HG03175 (cell line): ENCODE measurements at regions not wholly inside any gene's neighbourhood (a gene's known extent, or its start where the extent isn't known, plus 50 kb on each side); places are given as distances from the start of the nearest gene placed in this dataset.
"Not testable (repeated sequence)": the region's sequence is repeated elsewhere in the genome, so short reads cannot be mapped to it uniquely, and the experiment has no call there.

Experiments
- ATAC-seq: cut with Tn5 transposase; IDR thresholded peaks from one replicate; pipeline ENCODE4 v1.9.1; 2021; ENCODE audit warnings: mild to moderate bottlenecking, moderate library complexity; ENCODE audit not compliant: unreplicated experiment

DNA sequence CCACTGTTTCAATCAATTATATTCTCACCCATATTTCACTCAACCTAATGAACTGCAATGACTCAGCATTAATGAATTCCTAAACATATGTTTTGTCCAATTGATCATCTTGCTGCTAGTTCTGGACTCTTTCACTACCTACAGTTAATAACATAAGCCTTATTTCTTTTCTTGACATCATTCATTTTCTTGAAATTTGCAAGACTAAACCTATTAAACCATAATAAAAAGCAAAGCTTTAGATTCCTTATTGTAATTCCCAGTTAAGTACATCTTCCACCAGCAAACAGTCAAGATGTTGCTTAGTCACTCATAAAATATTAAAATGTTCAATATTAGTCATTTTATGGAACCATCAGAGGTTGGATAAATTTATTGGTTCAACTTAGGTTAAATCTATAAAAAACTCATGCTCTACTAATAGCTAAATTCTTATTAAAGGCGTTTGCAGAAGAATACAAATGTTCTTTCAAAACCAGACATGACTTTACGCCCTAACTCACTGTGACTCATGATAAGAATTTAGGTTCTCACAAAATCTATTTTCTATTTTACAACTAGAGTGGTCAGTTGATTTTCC is 599.4 kb downstream of the RNF144A start:
- no peak for ATAC-seq

DNA sequence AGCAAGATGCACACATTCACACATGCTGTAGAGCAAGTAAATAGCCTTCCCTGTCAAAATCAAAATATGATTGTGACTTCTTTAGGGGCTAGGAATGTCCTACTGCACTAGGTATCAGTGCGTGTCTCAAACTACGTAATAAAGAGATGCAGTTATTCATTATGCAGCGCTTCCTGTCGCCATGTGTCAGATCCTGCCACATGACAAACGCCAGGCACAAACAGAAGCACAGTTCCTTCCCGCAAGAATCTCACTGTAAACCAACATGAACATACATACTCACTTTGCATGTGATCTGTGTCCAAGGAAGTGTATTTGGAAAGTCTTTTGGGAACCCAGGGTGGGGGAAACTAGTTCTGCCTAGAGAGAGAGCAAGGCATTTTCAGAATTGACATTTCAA is 599.9 kb downstream of the RNF144A start:
- no peak for ATAC-seq

DNA sequence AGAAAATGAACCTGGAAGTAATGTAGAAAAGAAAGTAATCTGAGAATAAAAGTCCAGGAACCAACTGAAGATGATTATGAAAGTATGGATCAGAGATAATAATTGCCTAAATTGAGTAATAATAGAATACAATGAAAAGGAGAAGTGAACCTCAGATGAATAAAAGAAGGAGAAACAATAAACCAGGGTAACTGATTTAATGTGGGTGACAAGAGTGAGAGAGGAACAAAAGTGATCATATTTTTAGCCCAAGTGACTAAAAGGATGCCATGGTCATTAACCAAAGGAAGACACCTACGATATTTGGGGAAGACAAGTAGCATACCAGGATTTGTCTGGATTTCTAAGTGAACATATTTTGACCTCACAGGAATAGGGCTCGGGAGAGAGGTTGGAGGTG is 600.6 kb downstream of the RNF144A start:
- ATAC-seq: no peak

DNA sequence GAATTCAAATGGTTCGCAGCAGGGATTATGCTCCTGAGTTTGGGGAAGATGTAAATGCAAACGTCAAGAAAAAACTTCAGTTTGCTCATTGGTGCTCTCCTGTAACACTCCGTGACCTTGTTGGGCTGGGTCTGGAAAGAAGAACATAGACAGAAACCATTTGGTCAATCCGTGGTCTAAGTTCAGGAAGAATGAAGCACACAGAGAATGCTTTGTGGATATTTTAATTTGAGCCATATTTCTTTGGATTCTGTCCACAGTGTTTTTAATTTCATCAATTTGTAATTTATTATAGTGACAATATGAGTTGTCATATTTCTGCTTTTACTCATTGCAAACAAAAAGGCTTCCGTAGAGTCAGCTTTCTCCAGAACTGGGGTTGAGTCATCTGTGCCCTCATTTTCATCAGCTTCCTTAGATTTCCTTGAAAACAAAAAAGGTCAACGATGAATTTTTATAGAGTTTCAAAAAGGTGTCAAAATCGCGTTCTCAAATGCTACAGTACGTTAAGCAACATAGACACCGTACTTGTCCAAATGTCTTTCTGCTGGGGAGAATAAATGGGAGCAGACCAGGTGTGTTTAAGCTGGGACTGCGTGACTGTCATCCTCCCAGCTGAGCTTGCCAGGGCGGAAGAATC is 606.4 kb downstream of the RNF144A start:
- no peak for ATAC-seq

DNA sequence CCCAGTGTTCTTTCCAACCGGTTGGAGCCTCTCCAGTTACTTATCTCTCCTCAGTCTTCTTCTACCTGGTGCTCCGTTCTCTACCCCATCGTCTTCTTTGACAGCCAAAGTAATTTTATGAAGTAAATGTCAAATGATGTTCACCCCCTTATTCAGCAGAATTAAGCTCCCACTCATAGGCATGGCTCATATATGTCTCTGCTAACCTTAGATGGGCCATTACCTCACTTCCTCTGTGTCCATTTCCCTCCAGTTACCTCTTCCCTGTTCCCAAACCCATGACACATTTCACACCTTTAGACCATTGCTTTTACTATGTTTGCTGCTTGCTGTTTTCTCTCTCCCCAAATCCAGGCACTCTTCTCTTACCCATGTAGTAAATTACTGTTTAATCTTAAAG is 607.0 kb downstream of the RNF144A start:
- no peak for ATAC-seq

DNA sequence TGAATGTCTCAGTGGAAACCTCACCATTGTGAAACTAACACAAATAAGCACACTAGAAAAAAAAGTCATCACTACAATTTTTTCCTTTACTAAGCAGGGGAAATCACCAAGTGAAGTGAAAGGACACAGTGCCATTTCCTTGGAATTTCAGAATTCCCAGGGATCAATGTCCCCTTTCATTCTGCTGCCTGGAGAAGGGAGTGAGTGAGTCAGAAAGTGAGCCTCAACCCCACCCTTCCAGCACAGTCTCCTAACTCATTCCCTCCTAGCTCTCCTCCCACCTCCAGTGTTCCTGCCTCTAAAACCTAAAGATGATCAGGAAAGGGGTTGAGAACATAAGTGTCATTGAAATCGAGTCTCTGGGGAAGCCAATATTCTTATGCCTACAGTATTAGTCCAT is 608.5 kb downstream of the RNF144A start:
- no peak for ATAC-seq

DNA sequence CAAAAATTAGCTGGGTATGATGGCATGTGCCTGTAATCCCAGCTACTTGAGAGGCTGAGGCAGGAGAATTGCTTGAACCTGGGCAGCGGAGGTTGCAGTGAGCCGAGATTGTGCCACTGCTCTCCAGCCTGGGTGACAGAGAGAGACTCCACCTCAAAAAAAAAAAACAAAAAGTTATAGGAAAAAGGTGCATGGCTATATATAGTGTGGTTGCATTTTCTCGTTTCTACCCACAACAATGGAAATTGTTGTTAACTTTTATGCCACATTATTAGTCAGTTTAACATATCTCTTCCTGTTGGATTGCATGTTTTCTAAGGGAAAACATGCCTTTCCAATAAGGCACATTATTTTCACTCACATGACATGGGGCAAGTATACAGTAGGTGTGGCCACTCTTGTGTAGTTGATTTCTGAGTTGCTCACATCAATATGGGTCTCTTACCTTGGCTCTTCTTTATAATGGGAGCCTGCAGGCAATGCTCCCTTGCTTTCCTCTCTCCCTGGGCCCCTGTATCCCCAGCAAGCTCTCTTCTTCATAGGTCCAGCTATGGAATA is 610.0 kb downstream of the RNF144A start:
- ATAC-seq: no peak

DNA sequence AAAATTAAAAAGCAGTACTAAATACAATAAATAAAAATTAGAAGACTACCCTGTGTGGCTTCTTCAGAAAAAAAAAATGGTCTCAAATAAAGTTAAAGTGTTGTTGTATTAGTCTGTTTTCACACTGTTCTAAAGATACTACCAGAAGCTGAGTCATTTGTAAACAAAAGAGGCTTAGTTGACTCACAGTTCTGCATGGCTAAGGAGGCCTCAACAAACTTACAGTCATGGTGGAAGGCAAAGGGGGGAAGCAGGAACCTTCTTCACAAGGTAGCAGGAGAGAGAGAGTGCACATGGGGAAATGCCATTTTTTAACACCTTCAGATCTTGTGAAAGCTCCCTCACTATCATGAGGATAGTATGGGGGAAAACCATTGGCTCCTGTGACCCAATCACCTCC is 612.8 kb downstream of the RNF144A start:
- ATAC-seq: no peak

DNA sequence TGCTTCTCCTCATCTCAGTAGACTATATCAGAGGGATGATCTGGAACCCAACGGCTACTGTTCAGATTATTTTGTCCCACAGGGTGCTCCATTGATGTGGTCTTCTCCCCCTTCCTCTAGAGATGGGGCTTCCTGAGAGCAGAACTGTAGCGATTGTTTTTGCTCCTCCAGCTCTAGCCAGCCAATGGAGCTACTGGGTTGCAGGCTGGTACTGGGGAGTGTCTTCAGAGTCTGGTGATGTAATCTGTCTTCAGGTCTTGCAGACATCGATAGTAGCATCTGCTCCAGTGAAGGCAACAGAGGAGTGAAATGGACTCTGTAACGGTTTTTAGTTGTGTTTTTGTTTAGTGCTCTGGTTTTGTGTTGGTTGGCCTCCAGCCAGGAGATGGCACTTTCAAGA is 621.9 kb downstream of the RNF144A start:
- no peak for ATAC-seq

DNA sequence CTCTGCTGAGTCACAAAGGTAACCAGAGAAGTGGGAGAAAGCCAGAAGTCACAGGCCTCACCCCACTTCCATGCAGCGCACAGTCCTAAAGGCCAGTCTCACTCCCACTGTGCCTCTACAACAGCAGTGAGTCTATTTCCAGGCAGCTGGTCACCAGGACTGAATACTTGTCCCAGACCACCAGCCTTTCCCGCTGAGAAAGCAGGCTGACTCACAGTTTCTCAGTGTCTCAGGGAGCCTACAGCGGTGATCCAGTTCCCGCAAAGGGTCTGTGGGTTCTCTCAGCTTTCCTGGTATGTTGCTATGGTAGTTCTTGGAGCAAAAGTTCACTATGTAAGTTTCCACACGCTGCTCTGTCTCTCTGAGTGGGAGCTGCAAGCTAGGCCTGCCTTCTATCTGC is 622.5 kb downstream of the RNF144A start:
- ATAC-seq: no peak

DNA sequence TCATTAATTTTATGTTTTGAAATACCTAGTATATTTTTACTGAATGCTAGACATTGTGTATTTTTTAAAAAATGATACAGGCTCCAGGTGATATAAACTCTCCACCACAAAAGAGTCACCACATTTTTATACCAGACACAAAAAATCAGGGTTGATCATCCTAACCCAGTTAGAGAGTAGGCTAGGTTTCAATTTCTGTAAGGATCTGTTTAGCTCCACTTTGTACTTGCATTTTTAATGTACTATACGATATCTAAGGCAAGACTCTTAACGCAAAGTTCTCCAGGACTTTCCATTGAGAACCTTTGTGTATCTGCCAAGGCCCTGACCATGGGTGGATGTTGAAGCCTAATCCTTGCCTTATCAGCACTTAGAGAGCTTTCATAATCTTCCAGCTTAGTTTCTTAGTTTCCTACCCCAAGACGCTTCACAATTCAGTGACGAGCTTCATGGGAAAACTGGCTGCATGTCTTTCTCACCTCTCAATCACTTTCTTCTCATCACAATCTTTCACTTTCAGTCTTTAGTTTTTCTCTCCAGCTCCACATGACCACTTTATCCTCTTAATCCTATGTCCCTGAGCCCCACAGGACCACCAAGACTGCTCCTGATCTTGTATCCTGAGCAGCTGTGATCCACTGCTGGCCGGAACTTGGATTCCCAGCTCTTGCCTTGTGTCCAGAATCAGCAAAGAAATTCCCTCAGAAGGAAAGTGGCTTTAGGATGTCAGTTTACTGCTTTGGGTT is 635.8 kb downstream of the RNF144A start:
- no peak for ATAC-seq

DNA sequence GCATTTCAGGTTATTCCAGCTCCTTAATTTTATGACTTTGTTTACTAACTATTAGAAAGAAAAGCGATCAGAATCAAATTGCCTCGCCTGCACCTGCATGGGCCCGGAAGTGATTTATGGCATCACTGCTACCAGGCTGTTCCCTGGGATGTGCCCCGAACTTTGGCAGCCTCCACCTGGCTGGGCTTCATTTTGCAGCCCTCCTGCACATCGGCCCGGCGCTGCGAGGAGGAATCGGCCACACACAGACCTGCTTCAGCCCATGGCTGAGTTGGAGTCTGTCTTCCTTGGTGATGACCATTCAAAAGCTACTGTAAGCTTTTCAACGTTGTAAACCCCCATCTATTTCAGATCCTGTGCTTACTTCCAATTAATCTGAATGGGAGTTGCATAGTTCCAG is 638.0 kb downstream of the RNF144A start:
- no peak for ATAC-seq

DNA sequence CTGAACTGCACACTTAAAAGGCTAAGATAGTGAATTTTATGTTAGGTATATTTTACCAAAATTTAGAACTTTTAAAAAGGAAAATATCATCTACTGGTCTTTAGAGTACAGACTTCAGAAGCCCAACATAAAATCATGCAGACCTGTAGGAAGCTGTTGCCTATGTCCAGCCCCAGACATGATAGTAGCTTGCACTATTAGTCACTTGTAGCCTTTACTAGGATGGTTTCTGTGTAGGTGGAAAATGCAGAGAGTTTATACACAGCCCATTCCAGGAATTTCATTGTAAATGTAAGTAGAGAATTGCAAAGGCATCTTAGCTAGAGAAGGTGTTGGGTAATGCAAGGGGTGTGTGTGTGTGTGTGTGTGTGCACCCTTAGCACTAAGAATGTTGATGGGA is 640.2 kb downstream of the RNF144A start:
- no peak for ATAC-seq

DNA sequence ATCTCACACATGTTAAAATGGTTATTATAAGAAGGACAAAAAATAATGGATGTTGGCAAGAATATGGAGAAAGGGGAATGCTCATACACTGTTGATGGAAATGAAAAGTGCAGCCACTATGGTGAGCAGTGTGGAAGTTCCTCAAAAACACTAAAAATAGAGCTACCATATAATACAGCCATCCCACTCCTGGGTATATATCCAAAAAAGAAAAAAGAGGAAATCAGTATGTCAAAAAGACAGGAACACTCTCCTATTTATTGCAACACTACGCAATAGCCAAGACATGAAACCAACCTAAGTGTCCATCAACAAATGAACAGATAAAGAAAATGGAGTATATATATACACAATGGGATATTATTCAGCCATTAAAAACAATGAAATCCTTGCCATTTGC is 642.6 kb downstream of the RNF144A start:
- no peak for ATAC-seq

DNA sequence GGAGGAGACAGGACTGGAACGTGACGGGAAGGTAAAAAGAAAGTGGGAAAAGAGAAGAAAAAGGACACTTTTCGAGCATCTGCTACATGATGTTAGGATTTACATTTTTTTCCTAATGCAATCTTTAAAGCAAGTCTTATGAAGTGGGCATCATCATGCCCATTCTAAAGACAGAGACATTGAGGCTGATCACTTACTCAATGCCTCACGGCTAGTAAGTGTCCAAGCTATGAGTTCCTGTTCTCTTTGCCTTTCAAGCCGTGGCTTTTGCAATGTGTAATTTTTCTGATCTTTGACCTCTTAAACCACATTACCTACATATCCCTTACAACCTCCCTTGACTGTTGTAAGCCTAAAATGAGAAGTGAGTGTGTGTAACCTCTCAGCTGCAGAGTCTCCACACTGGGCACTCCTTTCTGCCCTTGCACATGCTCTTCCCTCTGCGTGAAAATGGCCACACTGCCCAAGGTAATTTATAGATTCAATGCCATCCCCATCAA is 649.2 kb downstream of the RNF144A start:
- ATAC-seq: no peak

DNA sequence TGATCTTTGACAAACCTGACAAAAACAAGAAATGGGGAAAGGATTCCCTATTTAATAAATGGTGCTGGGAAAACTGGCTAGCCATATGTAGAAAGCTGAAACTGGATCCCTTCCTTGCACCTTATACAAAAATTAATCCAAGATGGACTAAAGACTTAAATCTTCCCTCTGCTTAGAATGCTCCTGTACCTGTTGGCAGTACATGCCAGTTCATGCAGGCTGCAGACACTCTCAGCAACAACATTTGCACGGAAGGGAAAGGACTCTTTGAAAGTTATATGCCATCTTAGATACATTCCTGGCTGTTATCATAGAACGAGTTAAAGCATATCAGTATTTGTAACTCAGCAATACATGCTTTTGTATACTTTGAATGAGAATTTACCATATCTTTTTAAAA is 649.9 kb downstream of the RNF144A start:
- ATAC-seq: not testable (repeated sequence)

DNA sequence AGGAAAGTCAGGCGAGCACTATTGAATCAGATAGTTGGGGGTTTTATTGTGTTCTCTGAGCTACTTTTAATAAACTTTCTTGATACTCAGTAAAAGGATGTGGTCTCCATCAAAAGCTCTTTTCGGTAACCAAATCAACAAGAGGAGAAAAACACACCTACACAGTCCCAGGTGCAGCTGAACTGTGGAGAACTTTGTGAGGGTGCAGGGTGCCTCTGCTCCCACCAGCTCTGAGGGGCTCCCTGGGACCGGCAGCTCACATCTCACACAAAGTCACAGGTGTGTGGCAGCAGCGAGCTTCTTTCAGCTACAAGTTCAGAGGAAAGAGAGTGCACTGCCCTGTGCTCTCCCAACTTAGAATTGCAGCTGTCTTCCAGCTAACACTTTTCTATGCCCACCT is 650.4 kb downstream of the RNF144A start:
- ATAC-seq: no peak

DNA sequence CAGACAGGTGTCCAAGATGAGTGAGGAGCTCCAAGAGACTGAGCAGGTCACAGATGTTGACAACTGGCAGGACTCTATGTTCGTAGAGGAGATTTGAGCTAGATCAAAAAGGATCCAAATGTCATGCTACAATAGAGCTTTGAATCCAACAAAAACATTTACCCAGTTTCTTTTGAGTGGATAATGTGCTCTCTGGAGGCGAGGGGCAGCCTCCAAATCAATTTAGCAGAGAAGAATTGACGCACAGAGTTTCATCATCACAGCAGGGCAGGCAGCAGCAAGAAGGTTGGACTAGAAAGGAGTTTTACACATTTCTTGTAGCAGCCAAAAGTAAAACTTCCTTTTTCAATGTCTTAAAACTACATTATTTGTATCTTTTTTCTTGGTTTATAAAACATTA is 653.0 kb downstream of the RNF144A start:
- ATAC-seq: no peak

DNA sequence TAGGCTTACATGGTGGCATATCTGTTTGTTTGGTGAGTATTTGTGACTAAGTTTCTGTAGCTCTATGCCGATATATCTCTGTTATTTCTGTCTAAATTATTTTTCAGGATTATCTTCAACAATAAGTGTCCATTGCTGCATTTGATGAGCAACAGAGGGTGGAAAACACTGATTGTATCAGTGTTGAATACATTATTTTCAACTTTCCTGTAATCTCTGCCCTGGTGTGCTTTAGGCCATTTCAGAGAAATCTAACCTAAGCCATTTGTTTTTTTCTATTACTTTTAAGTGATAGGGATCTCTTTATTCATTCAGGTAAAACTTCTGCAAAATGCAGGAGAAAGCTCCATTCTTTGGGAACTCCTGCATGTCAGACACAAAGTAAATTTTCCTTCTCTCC is 654.5 kb downstream of the RNF144A start:
- no peak for ATAC-seq

DNA sequence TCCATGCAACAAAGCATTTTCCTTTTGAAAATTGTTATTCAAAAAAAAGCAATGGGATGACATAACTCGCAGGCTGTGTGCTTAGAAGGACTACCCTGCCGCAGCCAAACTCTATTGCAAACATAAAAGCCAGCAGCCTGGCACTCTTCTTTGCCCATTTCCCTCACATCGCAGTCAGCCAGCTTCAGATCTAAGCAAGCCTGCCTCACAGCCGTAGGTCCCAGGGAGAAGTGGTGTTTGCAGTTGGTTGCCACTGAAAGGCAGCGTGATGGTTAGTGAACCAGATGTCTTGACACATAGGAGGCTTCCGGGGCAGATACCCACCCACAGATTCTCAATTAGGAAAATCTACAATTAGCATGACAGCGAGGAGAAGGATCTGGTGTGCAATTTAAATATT is 655.2 kb downstream of the RNF144A start:
- ATAC-seq: no peak

DNA sequence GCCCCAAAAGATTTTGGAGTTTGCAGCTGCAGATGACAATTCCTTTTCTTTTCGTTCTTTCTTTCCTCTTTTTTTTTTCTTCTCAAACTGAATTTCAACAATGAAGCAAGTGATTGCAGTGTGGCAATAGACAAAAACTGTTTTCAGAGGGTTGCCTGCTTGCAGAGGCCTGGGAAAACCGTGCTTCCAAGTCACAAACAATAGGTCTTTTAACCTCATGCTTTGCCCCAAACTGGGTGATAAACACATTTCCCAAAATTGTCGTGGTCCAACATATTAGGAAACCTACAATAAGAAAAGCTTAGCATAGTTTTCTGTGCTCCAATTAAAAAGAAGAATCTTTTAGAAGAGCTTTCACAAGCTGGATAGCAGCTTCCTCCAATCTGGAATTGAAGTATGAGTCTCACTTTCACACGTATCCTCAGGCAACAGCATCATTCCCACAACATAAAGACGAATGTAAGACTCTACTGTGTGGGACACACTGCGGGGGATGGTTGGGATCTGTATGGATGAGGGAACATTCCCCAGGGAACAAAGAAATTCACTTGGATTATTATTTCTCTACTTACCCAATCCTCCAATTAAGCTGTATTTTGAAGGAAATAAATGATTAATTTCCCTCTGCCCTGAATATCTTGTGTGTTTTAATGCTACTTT is 656.1 kb downstream of the RNF144A start:
- no peak for ATAC-seq
